ENCODE measurements at regions not wholly inside any gene's neighbourhood (a gene's known extent, or its start where the extent isn't known, plus 50 kb on each side); places are given as distances from the start of the nearest gene placed in this dataset.

DNA sequence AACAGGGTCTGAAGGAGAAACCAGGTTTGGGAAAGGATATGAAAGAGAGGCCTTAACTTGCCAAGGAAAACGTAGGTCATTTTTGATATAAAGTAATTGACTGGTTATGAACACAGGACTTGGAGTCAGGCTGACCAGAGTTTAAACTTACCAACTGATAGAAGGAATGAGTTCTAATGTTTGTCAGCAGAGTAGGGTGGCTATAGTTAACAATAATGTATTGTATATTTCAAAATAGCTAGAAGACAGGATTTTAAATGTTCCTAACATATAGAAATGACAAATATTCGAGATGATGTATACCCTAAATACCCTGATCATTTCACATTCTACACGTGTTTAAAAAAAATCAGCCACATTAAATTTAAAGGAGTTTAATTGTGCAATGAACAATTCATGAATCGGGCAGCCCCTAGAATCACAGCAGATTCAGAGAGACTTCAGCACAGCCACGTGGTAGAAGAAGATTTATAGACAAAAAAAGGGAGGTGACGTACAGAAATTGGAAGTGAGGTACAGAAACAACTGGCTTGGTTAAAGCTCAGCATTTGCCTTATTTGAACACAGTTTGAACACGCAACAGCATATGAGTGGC, 52.5 kb upstream of the PLEKHG7 start:
- H3K4me1 Mint-ChIP-seq (ENCODE audit: unreplicated experiment), result peaks cover 10% of the 10 kb centered on the region
- no peak overlapping the region for H3K27ac Mint-ChIP-seq
- H3K9me3 Mint-ChIP-seq, result no peaks in the 10 kb centered on the region
- peaks cover 8% of the 10 kb centered on the region for H3K27me3 Mint-ChIP-seq
- H3K36me3 Mint-ChIP-seq, result no peaks in the 10 kb centered on the region
- H3K4me3 Mint-ChIP-seq, result no peak overlapping the region
- TF ChIP-seq, protein P1, sequence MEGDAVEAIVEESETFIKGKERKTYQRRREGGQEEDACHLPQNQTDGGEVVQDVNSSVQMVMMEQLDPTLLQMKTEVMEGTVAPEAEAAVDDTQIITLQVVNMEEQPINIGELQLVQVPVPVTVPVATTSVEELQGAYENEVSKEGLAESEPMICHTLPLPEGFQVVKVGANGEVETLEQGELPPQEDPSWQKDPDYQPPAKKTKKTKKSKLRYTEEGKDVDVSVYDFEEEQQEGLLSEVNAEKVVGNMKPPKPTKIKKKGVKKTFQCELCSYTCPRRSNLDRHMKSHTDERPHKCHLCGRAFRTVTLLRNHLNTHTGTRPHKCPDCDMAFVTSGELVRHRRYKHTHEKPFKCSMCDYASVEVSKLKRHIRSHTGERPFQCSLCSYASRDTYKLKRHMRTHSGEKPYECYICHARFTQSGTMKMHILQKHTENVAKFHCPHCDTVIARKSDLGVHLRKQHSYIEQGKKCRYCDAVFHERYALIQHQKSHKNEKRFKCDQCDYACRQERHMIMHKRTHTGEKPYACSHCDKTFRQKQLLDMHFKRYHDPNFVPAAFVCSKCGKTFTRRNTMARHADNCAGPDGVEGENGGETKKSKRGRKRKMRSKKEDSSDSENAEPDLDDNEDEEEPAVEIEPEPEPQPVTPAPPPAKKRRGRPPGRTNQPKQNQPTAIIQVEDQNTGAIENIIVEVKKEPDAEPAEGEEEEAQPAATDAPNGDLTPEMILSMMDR (conservative IDR thresholded peaks at IDR 0.05), result peak; percentile 12
- no peak for DNase-seq (ENCODE audit: extremely low spot score, unreplicated experiment)

DNA sequence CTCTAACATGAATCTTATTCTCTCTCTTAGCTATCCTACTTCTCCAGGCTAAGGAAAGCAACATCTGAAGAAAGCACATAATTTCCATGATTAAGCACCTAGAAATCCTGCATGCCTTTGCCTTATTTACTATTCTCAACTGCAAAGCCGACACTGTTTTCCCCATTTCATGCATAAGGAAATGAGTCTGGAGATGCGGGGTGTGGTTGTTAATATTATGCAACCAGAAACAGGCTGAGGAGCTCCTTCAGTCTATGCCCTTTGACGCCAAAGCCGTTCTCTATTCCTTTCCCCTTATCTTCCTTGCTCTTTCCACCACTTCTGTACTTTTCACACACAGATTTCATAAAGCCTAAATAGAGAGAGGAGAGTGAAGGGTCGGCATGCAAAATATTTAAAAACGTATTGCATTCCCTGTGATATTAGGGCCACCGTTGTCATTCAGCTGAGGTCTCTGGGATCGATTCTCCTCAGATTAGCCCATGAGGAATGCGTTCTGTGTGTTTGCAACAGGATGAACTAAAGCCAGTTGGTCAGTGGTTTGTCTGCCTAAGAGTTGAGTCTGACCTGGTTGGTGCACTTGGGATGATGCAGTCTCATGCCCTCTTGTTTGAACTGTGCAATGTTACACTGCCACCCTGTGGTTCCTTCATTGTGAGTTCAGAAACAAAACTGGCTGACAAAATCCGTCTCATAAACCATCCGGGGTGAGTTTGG, 53.1 kb upstream of the PLEKHG7 start:
- Mint-ChIP-seq H3K27ac (no peak overlapping the region), H3K36me3 (no peaks in the 10 kb centered on the region), H3K9me3 (no peaks in the 10 kb centered on the region), H3K4me1 (ENCODE audit: unreplicated experiment) (peaks cover 10% of the 10 kb centered on the region), H3K4me3 (no peak overlapping the region), H3K27me3 (peaks cover 8% of the 10 kb centered on the region)
- TF ChIP-seq, protein P1 (conservative IDR thresholded peaks at IDR 0.05), result peak; percentile 84
- no peak for DNase-seq (ENCODE audit: extremely low spot score, unreplicated experiment)

DNA sequence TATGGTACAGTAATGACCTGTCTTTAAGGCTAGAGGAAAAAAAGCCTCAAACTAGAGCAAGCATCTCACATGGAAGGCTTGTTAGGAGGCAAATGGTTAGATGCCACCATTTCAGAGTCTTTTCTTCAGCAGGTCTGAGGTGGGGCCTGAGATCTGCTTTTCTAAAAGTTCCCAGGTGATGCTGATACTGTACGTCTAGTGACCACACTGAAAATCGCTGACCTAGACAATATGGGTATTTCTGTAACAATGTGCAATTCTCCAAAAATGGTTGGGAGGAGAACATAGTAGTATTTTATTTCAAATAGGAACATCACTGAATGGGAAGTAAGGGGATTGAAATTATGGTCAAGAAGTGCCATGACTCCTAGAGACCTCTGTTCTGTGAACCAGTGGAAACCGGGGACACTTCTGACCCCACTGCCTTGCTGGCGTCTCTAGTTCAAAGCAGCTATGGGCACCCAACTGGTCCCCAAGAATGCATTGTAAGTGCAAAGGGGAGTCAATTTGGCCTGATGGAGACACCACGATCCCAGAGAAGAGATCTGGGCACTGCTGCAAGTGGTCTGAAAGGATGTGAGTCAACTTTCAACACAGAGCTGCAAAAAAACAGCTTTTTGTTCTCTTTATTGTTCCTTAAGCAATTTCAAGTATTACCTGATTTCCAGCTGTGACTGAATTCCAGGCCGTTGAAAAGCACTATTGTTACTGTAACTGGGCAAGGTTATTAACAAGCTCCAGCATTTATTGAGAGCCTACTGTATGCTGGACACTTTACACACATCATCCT, 54.4 kb upstream of the PLEKHG7 start:
- H3K9me3 Mint-ChIP-seq, result peaks cover 2% of the 10 kb centered on the region
- H3K4me3 Mint-ChIP-seq, result no peak overlapping the region
- no peaks in the 10 kb centered on the region for H3K36me3 Mint-ChIP-seq
- TF ChIP-seq, protein P1 (conservative IDR thresholded peaks at IDR 0.05), result no peak
- DNase-seq (ENCODE audit: extremely low spot score, unreplicated experiment), result no peak
- H3K4me1 Mint-ChIP-seq (ENCODE audit: unreplicated experiment), result peaks cover 10% of the 10 kb centered on the region
- H3K27ac Mint-ChIP-seq, result no peak overlapping the region
- H3K27me3 Mint-ChIP-seq, result peaks cover 8% of the 10 kb centered on the region

DNA sequence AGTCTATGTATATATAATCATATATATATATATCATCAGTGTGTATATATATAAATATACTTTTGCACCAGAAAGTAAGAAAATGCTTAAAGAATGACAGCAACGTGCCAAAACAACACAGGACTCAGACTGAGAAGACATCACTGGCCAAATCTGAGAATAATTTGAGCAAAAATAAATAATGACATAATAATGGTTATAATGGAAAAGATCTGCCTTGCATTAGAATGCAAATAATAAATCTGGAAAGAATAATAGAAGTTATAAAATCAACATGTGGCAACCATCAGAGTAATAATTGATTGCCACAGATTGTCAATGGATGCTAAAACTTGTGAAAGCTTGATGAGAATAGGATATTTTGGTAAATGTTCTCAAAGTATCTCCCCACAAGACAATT, 61.5 kb upstream of the PLEKHG7 start:
- peaks cover 7% of the 10 kb centered on the region for H3K9me3 Mint-ChIP-seq
- H3K4me3 Mint-ChIP-seq, result no peak overlapping the region
- no peak for DNase-seq (ENCODE audit: extremely low spot score, unreplicated experiment)
- TF ChIP-seq, protein P1 (conservative IDR thresholded peaks at IDR 0.05), result no peak
- no peak overlapping the region for H3K27ac Mint-ChIP-seq
- H3K4me1 Mint-ChIP-seq (ENCODE audit: unreplicated experiment), result peaks cover 16% of the 10 kb centered on the region
- H3K27me3 Mint-ChIP-seq, result peaks cover 11% of the 10 kb centered on the region
- H3K36me3 Mint-ChIP-seq, result no peaks in the 10 kb centered on the region

DNA sequence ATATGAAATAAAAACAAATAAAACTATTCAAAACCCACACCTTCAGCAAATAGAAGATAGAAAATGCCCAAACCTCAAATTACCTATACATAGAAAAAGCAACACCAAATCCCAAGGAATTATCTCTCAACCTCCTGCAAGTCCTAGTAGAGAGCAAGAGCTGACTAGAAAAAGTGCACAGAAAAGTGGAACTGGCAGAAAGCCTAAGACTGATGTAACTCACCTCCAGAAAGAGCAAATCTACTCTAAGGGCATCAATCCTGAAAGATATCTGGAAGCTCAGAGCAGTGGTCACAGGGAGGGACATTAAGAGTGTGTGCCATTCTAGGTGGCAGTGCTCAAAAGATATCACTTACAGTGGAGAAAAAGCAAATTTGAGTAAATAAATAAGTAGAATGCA, 62.1 kb upstream of the PLEKHG7 start:
- Mint-ChIP-seq H3K4me1 (ENCODE audit: unreplicated experiment) (peaks cover 16% of the 10 kb centered on the region), H3K36me3 (no peaks in the 10 kb centered on the region), H3K4me3 (no peak overlapping the region), H3K9me3 (peaks cover 7% of the 10 kb centered on the region), H3K27ac (no peak overlapping the region), H3K27me3 (peaks cover 11% of the 10 kb centered on the region)
- TF ChIP-seq, protein P1 (conservative IDR thresholded peaks at IDR 0.05), result no peak
- no peak for DNase-seq (ENCODE audit: extremely low spot score, unreplicated experiment)

Data from type B pancreatic cell (in vitro differentiated cells).